OCI-LY7 (cell line): ENCODE measurements at regions not wholly inside any gene's neighbourhood (a gene's known extent, or its start where the extent isn't known, plus 50 kb on each side); places are given as distances from the start of the nearest gene placed in this dataset.
"Not testable (repeated sequence)": the region's sequence is repeated elsewhere in the genome, so short reads cannot be mapped to it uniquely, and the experiment has no call there.

Experiments used
- CTCF ChIP-seq: fragments of 200-600 bp; sonication (generic); conservative IDR thresholded peaks from 2 replicates; pipeline ENCODE4 v1.5.1; 2014; ENCODE audit warnings: mild to moderate bottlenecking, antibody characterized with exemption, low read length, moderate library complexity, mixed read lengths
- EZH2phosphoT487 ChIP-seq: fragments of 200-600 bp; sonication (generic); IDR thresholded peaks from 2 replicates; pipeline ENCODE4 v1.6.1; 2018; ENCODE audit warnings: low read depth, borderline replicate concordance, mild to moderate bottlenecking, mixed run types, antibody characterized with exemption, low read length, moderate library complexity, mixed read lengths

GRCh38 chr1:182299054-182299727 is 92.4 kb downstream of the GLUL start:
- not testable (repeated sequence) for TF ChIP-seq CTCF, EZH2phosphoT487
